Stimulated activated naive B cell treated with anti-CD40 and anti-IgM and Interleukin-4, amounts not matched to agents 10 μg/mL and 1 μg/mL and 100 μg/mL, for 72 hours (primary cell): ENCODE measurements at regions not wholly inside any gene's neighbourhood (a gene's known extent, or its start where the extent isn't known, plus 50 kb on each side); places are given as distances from the start of the nearest gene placed in this dataset.
"Not testable (repeated sequence)": the region's sequence is repeated elsewhere in the genome, so short reads cannot be mapped to it uniquely, and the experiment has no call there.

Experiments
- ATAC-seq, 2 donors: fragments of 150-1000 bp; cut with Tn5 transposase; replicated peaks; 2 replicates each; pipeline ENCODE4 v1.10.0; 2021; ENCODE audit warnings: moderate library complexity in 1 of 2
- DNase-seq: peaks from one replicate; pipeline ENCODE4 v3.0.0; 2021
- H3K27ac Mint-ChIP-seq: one replicate; pipeline ENCODE4 v1.8.0; 2022; ENCODE audit warnings: mild to moderate bottlenecking, mixed read lengths
- H3K27me3 Mint-ChIP-seq, 2 donors: one replicate each; pipeline ENCODE4 v1.8.0; 2022; ENCODE audit warnings: mixed read lengths in 2 of 2
- H3K36me3 Mint-ChIP-seq, 2 donors: one replicate each; pipeline ENCODE4 v1.8.0; 2022; ENCODE audit warnings: mixed read lengths in 2 of 2, mild to moderate bottlenecking in 1 of 2
- H3K4me1 Mint-ChIP-seq, 2 donors: one replicate each; pipeline ENCODE4 v1.8.0; 2022; ENCODE audit warnings: mixed read lengths in 2 of 2, mild to moderate bottlenecking in 1 of 2
- H3K4me3 Mint-ChIP-seq, 2 donors: one replicate each; pipeline ENCODE4 v1.8.0; 2022; ENCODE audit warnings: mild to moderate bottlenecking in 2 of 2, mixed read lengths in 2 of 2, moderate library complexity in 1 of 2
- H3K9me3 Mint-ChIP-seq, 2 donors: one replicate each; pipeline ENCODE4 v1.8.0; 2022; ENCODE audit warnings: mixed read lengths in 2 of 2, mild to moderate bottlenecking in 1 of 2

- DNase-seq: no peak
- Mint-ChIP-seq H3K4me1 (peaks cover 10 to 12% of the 10 kb centered on the region in 2 donors), H3K9me3 (peaks cover 0 to 1% of the 10 kb centered on the region in 2 donors), H3K36me3 (no peaks in the 10 kb centered on the region), H3K27me3 (peaks cover 0 to 8% of the 10 kb centered on the region in 2 donors), H3K4me3 (no peak overlapping the region), H3K27ac (no peak overlapping the region)
- peak in 1 of 2 donors; percentile 45 for ATAC-seq
Observed at GRCh38 chr5:112549127-112549526, 130.1 kb upstream of the EPB41L4A start.

GRCh38 chr5:112549605-112550166, 130.6 kb upstream of the EPB41L4A start:
- no peak overlapping the region for H3K4me3 Mint-ChIP-seq
- H3K4me1 Mint-ChIP-seq: peaks cover 10 to 12% of the 10 kb centered on the region in 2 donors
- H3K9me3 Mint-ChIP-seq: no peaks in the 10 kb centered on the region
- DNase-seq: no peak
- ATAC-seq: no peak
- H3K36me3 Mint-ChIP-seq: no peaks in the 10 kb centered on the region
- peaks cover 0 to 6% of the 10 kb centered on the region in 2 donors for H3K27me3 Mint-ChIP-seq
- no peak overlapping the region for H3K27ac Mint-ChIP-seq

- peaks cover 0 to 6% of the 10 kb centered on the region in 2 donors for H3K27me3 Mint-ChIP-seq
- no peak overlapping the region for H3K27ac Mint-ChIP-seq
- DNase-seq: no peak
Observed at GRCh38 chr5:112551419-112552032, 132.4 kb upstream of the EPB41L4A start.

DNA sequence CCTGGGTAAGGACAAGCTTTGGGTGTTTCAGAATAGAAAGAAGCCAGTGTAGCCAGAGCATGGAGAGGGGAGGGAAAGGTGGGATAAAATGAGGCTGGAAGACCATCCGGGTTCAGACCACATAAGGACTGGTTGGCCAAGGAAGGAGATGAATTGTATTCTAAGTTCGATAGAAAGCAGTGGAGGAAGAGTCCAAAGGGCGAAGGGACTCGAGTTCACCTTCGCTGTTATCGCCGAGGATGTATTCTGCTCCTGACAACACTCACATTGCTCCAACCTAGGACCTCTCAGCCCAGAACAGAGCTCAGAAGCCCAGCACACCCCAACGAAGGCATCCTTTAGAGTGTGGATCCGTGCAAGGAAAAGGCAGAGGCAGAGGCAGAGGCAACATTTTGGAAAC, 133.1 kb upstream of the EPB41L4A start:
- Mint-ChIP-seq H3K4me3 (no peak overlapping the region), H3K27ac (no peak overlapping the region), H3K4me1 (peaks cover 10 to 12% of the 10 kb centered on the region in 2 donors), H3K27me3 (peaks cover 0 to 1% of the 10 kb centered on the region in 2 donors), H3K36me3 (no peaks in the 10 kb centered on the region), H3K9me3 (no peaks in the 10 kb centered on the region)
- ATAC-seq: no peak
- no peak for DNase-seq

More at GRCh38 chr5:112551419-112552032, 132.4 kb upstream of the EPB41L4A start:
- no peak overlapping the region for H3K4me3 Mint-ChIP-seq
- H3K4me1 Mint-ChIP-seq: peaks cover 10 to 12% of the 10 kb centered on the region in 2 donors
- H3K9me3 Mint-ChIP-seq: no peaks in the 10 kb centered on the region
- ATAC-seq: peak; percentile 63 to 74
- H3K36me3 Mint-ChIP-seq: no peaks in the 10 kb centered on the region

GRCh38 chr5:112552791-112553190, 133.7 kb upstream of the EPB41L4A start:
- Mint-ChIP-seq H3K27me3 (no peaks in the 10 kb centered on the region), H3K4me3 (no peak overlapping the region), H3K4me1 (peaks cover 10 to 12% of the 10 kb centered on the region in 2 donors), H3K36me3 (no peaks in the 10 kb centered on the region), H3K9me3 (no peaks in the 10 kb centered on the region), H3K27ac (no peak overlapping the region)
- DNase-seq: no peak
- ATAC-seq: no peak

DNA sequence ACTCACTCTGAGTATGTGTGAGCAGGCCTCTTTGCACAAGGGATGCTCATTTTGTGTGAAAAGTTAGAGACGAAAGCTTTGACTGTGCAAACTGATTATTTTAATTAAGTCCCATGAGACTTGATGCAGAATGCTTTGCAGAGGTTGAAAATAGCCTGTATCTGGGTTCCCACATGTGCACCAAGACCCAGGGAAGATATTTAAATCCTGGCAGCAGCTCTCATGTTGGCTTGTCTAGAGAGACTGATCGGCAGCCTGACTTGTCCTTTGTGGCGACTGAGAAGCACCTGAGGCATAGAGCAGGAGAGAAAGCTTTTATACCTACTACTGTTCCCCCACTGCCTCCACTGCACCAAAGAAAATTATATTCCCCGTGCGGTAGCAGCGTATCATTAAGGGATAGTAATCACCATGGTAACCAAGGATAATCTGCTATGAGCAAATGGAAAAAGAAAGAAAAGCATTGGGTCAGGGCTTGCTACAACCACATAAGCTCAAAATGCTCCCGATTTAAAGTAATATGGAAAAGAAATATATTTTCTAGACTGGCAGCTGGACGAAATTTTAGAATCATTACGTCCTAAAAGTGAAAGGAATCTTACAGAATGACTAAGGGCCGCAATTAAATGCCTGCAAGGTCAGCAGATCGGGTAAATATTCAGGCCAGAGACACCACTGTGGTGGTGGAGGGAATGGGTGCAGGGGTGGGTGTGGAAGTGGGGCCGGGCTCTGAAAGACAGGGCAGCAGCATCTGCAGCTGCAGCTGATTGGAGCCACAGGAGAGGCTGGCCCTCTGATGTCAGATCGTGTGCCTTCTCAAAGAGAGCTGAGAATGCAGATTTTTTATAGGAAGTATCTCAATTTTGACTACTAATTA, 135.3 kb upstream of the EPB41L4A start:
- Mint-ChIP-seq H3K27ac (no peak overlapping the region), H3K27me3 (peaks cover 2 to 3% of the 10 kb centered on the region in 2 donors), H3K4me1 (peaks cover 3 to 6% of the 10 kb centered on the region in 2 donors), H3K9me3 (no peaks in the 10 kb centered on the region), H3K36me3 (no peaks in the 10 kb centered on the region), H3K4me3 (no peak overlapping the region)
- no peak for DNase-seq
- ATAC-seq: no peak

DNA sequence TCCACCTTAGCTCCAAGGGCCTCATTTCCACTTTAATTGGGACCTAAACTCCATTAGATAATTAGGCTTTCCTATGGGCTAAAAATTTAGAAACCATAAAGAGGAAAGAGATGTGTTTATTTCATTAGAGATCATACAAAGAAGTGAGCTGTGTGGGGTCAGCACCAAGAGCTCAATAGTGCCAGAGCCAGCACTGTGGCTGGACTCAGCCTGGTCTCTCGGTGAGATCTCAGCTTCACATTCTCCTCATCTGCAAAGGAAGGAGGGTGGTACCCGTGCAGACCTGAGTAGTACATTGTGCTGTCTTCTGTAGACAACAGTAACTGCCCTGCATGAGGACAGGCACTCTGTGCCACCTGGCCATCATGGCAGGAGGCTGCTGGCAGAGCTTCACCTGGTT, 136.1 kb upstream of the EPB41L4A start:
- ATAC-seq: no peak
- DNase-seq: no peak
- Mint-ChIP-seq H3K27me3 (peaks cover 6 to 10% of the 10 kb centered on the region in 2 donors), H3K9me3 (no peaks in the 10 kb centered on the region), H3K36me3 (no peaks in the 10 kb centered on the region), H3K4me1 (peaks cover 0 to 2% of the 10 kb centered on the region in 2 donors), H3K27ac (peak overlapping the region; percentile 49), H3K4me3 (no peak overlapping the region)

DNA sequence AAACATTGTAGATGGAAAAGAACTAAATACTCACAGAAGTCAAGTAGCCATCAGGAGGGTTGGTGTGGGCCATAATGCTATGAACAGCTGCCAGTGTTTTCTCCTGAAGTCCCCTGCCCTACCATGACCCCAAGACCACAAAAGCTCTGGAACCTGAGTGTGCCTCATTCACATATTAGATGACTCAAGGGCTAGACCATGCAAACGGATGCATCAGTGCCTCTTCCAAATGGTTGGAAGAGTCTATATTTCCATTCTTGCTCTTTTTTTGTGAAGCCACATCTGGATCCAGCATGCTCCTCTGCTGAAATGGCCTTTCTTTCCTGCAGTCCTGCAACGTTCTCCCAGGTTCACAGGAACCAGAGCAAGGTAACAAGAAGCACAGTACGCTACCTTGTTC, 136.6 kb upstream of the EPB41L4A start:
- Mint-ChIP-seq H3K4me3 (no peak overlapping the region), H3K27me3 (peaks cover 10 to 15% of the 10 kb centered on the region in 2 donors), H3K27ac (no peak overlapping the region), H3K4me1 (peaks cover 0 to 2% of the 10 kb centered on the region in 2 donors), H3K9me3 (no peaks in the 10 kb centered on the region), H3K36me3 (no peaks in the 10 kb centered on the region)
- DNase-seq (no peak), ATAC-seq (no peak)

DNA sequence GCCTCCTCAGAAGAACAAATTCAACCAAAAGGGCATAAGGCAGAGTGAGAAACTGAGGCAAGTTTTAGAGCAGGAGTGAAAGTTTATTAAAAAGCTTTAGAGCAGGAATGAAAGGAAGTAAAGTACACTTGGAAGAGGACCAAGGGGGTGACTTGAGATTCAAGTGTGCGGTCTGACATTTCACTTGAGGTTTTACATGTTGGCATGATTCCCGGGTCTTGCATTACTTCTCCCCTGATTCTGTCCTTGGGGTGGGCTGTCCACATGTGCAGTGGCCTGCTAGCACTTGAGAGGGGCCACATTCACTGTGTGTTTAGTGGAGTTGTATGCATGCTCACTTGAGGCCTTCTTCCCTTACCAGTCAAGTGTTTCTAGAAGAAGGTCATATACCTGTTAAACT, 140.4 kb upstream of the EPB41L4A start:
- Mint-ChIP-seq H3K27me3 (peaks cover 14 to 21% of the 10 kb centered on the region in 2 donors), H3K9me3 (peaks cover 14 to 15% of the 10 kb centered on the region in 2 donors)
- not testable (repeated sequence) for ATAC-seq, H3K36me3 Mint-ChIP-seq, H3K4me3 Mint-ChIP-seq, DNase-seq, H3K4me1 Mint-ChIP-seq, H3K27ac Mint-ChIP-seq

DNA sequence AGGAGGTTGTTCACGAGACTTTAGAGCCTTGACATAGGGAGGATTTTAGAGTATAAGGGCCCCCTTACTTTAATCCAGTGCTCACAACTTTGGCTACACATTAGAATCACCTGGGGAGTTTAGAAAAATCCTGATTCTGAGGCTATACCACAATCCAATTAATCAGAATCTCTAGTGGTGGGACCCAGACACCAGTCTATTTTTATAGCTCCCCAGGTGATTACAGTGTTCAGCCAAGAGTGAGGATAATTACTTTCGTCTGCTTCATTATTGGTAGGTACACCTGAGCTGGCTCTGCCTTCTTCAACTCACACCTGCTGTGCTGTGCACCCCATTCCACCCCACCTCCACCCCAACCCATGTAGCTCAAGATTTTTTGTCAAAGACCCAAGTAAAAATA, 141.3 kb upstream of the EPB41L4A start:
- H3K27ac Mint-ChIP-seq: no peak overlapping the region
- no peaks in the 10 kb centered on the region for H3K4me1 Mint-ChIP-seq
- H3K4me3 Mint-ChIP-seq: no peak overlapping the region
- peaks cover 19 to 20% of the 10 kb centered on the region in 2 donors for H3K9me3 Mint-ChIP-seq
- ATAC-seq (no peak), DNase-seq (no peak)
- peaks cover 5 to 12% of the 10 kb centered on the region in 2 donors for H3K36me3 Mint-ChIP-seq
- H3K27me3 Mint-ChIP-seq: peaks cover 14 to 30% of the 10 kb centered on the region in 2 donors

DNA sequence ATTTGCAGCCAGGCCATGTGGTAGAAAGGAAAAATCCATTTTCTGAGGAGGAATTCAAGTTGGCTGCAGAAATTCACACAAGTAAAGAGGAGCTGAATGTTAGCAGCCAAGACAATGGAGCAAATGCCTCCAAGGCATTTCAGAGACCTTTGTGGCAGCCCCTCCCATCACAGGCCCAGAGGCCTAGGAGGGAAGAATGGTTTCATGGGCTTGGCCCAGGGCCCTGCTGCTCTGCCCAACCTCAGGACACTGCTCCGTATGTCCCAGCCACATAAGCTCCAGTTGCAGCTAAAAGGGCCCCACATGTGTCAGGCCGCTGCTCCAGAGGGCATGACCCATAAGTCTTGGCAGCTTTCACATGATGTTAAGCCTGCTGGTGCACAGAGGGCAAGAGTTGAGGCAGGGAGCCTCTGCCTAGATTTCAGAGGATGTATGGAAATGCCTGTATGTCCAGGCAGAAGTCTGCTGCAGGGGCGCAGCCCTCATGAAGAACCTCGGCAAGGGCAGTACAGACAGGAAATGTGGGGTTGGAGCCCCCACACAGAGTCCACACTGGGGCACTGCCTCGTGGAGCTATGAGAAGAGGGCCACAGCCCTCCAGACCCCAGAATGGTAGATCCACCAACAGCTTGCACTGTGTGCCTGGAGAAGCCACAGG, 144.2 kb upstream of the EPB41L4A start:
- no peaks in the 10 kb centered on the region for H3K4me1 Mint-ChIP-seq
- peaks cover 19 to 22% of the 10 kb centered on the region in 2 donors for H3K9me3 Mint-ChIP-seq
- peaks cover 6 to 12% of the 10 kb centered on the region in 2 donors for H3K36me3 Mint-ChIP-seq
- H3K4me3 Mint-ChIP-seq: no peak overlapping the region
- no peak for ATAC-seq
- peaks cover 20 to 46% of the 10 kb centered on the region in 2 donors for H3K27me3 Mint-ChIP-seq
- no peak overlapping the region for H3K27ac Mint-ChIP-seq
- DNase-seq: no peak

GRCh38 chr5:112566251-112566650, 147.2 kb upstream of the EPB41L4A start:
- Mint-ChIP-seq H3K36me3 (peaks cover 6 to 12% of the 10 kb centered on the region in 2 donors), H3K27ac (no peak overlapping the region)
- no peak for ATAC-seq

DNA sequence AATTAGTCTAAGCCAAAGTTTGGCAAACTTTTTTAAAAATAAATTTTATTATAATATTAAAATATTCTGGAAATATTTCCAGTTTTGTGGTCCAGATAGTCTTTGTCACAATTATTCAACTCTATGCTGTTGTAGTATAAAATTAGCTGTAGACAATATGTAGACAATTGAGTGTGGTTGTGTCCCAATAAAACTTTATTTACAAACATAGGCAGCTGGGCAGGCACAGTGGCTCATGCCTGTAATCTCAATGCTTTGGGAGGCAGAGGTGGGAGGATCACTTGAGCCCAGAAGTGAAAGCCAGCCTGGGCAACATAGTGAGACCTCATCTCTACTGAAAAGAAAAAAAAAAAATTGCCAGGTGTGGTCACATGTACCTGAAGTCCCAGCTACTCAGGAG, 150.5 kb upstream of the EPB41L4A start:
- peaks cover 3 to 6% of the 10 kb centered on the region in 2 donors for H3K9me3 Mint-ChIP-seq
- H3K4me1 Mint-ChIP-seq: no peaks in the 10 kb centered on the region
- H3K27me3 Mint-ChIP-seq: peaks cover 20 to 48% of the 10 kb centered on the region in 2 donors
- ATAC-seq (no peak), DNase-seq (no peak)
- H3K4me3 Mint-ChIP-seq: no peak overlapping the region
- H3K36me3 Mint-ChIP-seq: peaks cover 1% of the 10 kb centered on the region in 2 donors
- no peak overlapping the region for H3K27ac Mint-ChIP-seq

More at GRCh38 chr5:112566251-112566650, 147.2 kb upstream of the EPB41L4A start:
- Mint-ChIP-seq H3K9me3 (peaks cover 19 to 22% of the 10 kb centered on the region in 2 donors), H3K27me3 (peaks cover 14 to 28% of the 10 kb centered on the region in 2 donors), H3K4me3 (no peak overlapping the region), H3K4me1 (no peaks in the 10 kb centered on the region)
- no peak for DNase-seq
